PFSK-1 (cell line): ENCODE measurements at regions not wholly inside any gene's neighbourhood (a gene's known extent, or its start where the extent isn't known, plus 50 kb on each side); places are given as distances from the start of the nearest gene placed in this dataset.

ENCODE experiments used
- POLR2AphosphoS5 ChIP-seq: IDR thresholded peaks from 2 replicates; pipeline ENCODE4 v1.6.1; 2012; ENCODE audit warnings: low read depth, mild to moderate bottlenecking, control low read depth, low read length, moderate library complexity
- REST ChIP-seq, 2 experiments: IDR thresholded peaks; 2 replicates each; pipeline versions ENCODE4 v1.6.1 to v1.8.0; 2011 to 2012; ENCODE audit warnings: low read depth in 2 of 2, low read length in 2 of 2, control low read depth in 1 of 2, inconsistent platforms in 1 of 2, mild to moderate bottlenecking in 1 of 2, moderate library complexity in 1 of 2; ENCODE audit not compliant: insufficient read depth in 1 of 2
- TAF1 ChIP-seq: IDR thresholded peaks from 2 replicates; pipeline ENCODE4 v1.6.1; 2012; ENCODE audit warnings: low read length, control low read depth, borderline replicate concordance; ENCODE audit not compliant: insufficient read depth

- no peak for TF ChIP-seq REST (IDR thresholded peaks at IDR 0.05; ENCODE audit: insufficient read depth in 1 of 2, low read depth in 2 of 2, low read length in 2 of 2)
- TF ChIP-seq POLR2AphosphoS5 = no peak
- no peak for TF ChIP-seq TAF1
These were observed 189.1 kb downstream of the CRPPA start for GRCh38 chr7:16232273-16232672.
